ENCODE measurements at regions not wholly inside any gene's neighbourhood (a gene's known extent, or its start where the extent isn't known, plus 50 kb on each side); places are given as distances from the start of the nearest gene placed in this dataset.

- Histone ChIP-seq H3K36me3 (ENCODE audit: control insufficient read depth, insufficient read depth, low read length) (no peaks in the 10 kb centered on the region), H3K18ac (ENCODE audit: low read depth, low read length) (no peak overlapping the region), H2BK5ac (ENCODE audit: low read depth, low read length, poor library complexity, severe bottlenecking) (no peak overlapping the region), H4K20me1 (ENCODE audit: insufficient read depth, low read length) (no peaks in the 10 kb centered on the region), H4K5ac (ENCODE audit: low read depth, low read length) (no peak overlapping the region), H2BK120ac (ENCODE audit: low read depth, low read length) (no peak overlapping the region), H2BK20ac (ENCODE audit: low read depth, low read length) (no peak overlapping the region), H3K79me1 (ENCODE audit: low read depth in 1 of 2, low read length in 2 of 2) (no peaks in the 10 kb centered on the region), H3K9ac (ENCODE audit: low read depth, low read length) (no peak overlapping the region), H2BK15ac (ENCODE audit: low read depth, low read length) (no peak overlapping the region), H3K9me1 (ENCODE audit: insufficient read depth, low read length) (no peaks in the 10 kb centered on the region), H4K91ac (ENCODE audit: insufficient read depth, low read depth, low read length) (no peak overlapping the region), H3K4ac (ENCODE audit: low read depth, low read length) (no peak overlapping the region), H3K27me3 (ENCODE audit: control insufficient read depth, insufficient read depth, low read length) (no peaks in the 10 kb centered on the region), H3K4me1 (ENCODE audit: control insufficient read depth, insufficient read depth, low read length) (peaks cover 3% of the 10 kb centered on the region; the same call in 1 of the 2 replicates), H3K4me2 (ENCODE audit: low read depth, low read length) (no peak overlapping the region), H3K14ac (replicated peaks; ENCODE audit: low read depth, low read length) (no peak overlapping the region), H3K4me3 (ENCODE audit: insufficient read depth, low read depth, low read length) (no peak overlapping the region), H2AK5ac (ENCODE audit: low read depth, low read length) (no peak overlapping the region), H2AFZ (replicated peaks; ENCODE audit: low read length, poor library complexity) (no peak overlapping the region), H3K23ac (ENCODE audit: low read depth, low read length) (no peak overlapping the region), H3K9me3 (ENCODE audit: control insufficient read depth, insufficient read depth, low read length) (no peaks in the 10 kb centered on the region), H4K8ac (ENCODE audit: low read depth in 2 of 2, low read length in 2 of 2) (no peak overlapping the region), H3K56ac (ENCODE audit: extremely low read depth, insufficient read depth, low read length) (no peak overlapping the region), H2AK9ac (replicated peaks; ENCODE audit: low read depth, low read length, poor library complexity) (no peak overlapping the region), H3K27ac (ENCODE audit: insufficient read depth, low read length) (no peak overlapping the region)
- ATAC-seq (ENCODE audit: low read depth) (no peak), DNase-seq (no peak)
- intact Hi-C loops (cut with micrococcal nuclease) (no loop called here), in situ Hi-C loops (cut with MboI; ENCODE audit: low sequenced_read_pairs) (no loop called here), dilution Hi-C loops (cut with HindIII; ENCODE audit: low sequenced_read_pairs, unreplicated experiment) (no loop called here)
- TF ChIP-seq MAFK (IDR thresholded peaks at IDR 0.05; ENCODE audit: low read depth, low read length): no peak
- TF ChIP-seq BHLHE40 (IDR thresholded peaks at IDR 0.05; ENCODE audit: low read depth, low read length): no peak
- no peak for TF ChIP-seq CHD1 (IDR thresholded peaks at IDR 0.05; ENCODE audit: low read depth, low read length)
- TF ChIP-seq MAZ (IDR thresholded peaks at IDR 0.05; ENCODE audit: borderline replicate concordance, low read depth, low read length): no peak
- no peak for TF ChIP-seq USF2 (IDR thresholded peaks at IDR 0.05; ENCODE audit: low read depth, low read length)
- no peak for TF ChIP-seq POLR2A (IDR thresholded peaks at IDR 0.05; ENCODE audit: low read depth, low read length)
- TF ChIP-seq NFE2L2 (IDR thresholded peaks at IDR 0.05; ENCODE audit: low read depth, low read length): no peak
- TF ChIP-seq RCOR1 (IDR thresholded peaks at IDR 0.05; ENCODE audit: insufficient replicate concordance, low read length): no peak
- TF ChIP-seq, protein P1, sequence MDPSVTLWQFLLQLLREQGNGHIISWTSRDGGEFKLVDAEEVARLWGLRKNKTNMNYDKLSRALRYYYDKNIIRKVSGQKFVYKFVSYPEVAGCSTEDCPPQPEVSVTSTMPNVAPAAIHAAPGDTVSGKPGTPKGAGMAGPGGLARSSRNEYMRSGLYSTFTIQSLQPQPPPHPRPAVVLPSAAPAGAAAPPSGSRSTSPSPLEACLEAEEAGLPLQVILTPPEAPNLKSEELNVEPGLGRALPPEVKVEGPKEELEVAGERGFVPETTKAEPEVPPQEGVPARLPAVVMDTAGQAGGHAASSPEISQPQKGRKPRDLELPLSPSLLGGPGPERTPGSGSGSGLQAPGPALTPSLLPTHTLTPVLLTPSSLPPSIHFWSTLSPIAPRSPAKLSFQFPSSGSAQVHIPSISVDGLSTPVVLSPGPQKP (IDR thresholded peaks at IDR 0.05; ENCODE audit: borderline replicate concordance, low read depth, low read length): no peak
- CTCF ChIA-PET: no interaction called here
- POLR2A ChIA-PET (ENCODE audit: unreplicated experiment): no interaction called here
- no CpG with 5 or more reads among the region's 1 CpG for whole genome bisulfite sequencing, 2 experiments (ENCODE audit: extremely low coverage in 2 of 2, insufficient read length in 1 of 2)
- no TSS peak for BruUV-seq (replicated peaks)
These were observed 1223.5 kb downstream of the SLITRK1 start for GRCh38 chr13:82658811-82659210.

Measured in IMR-90 (cell line).